HG02623 (cell line): ENCODE measurements at regions not wholly inside any gene's neighbourhood (a gene's known extent, or its start where the extent isn't known, plus 50 kb on each side); places are given as distances from the start of the nearest gene placed in this dataset.
"Not testable (repeated sequence)": the region's sequence is repeated elsewhere in the genome, so short reads cannot be mapped to it uniquely, and the experiment has no call there.

Experiments used
- ATAC-seq: cut with Tn5 transposase; IDR thresholded peaks from one replicate; pipeline ENCODE4 v1.9.1; 2021; ENCODE audit warnings: moderate library complexity; ENCODE audit not compliant: unreplicated experiment

DNA sequence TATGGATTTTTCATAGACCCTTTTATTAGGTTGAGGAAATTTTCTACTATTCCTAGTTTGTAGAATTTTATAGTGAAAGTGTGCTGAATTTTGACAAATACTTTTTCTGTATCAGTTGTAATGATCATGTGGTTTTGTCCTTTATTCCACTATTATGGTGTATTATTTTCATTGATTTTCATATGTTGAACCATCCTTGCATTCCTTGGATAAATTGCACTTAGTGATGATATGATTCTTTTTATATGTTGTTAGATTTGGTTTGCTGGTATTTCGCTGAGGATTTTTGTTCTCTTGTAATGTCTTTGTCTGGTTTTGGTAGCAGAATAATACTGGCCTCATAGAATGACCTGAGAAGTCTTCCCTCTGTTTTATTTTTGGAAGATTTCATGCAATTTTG, 140.6 kb upstream of the CDK6 start:
- no peak for ATAC-seq

DNA sequence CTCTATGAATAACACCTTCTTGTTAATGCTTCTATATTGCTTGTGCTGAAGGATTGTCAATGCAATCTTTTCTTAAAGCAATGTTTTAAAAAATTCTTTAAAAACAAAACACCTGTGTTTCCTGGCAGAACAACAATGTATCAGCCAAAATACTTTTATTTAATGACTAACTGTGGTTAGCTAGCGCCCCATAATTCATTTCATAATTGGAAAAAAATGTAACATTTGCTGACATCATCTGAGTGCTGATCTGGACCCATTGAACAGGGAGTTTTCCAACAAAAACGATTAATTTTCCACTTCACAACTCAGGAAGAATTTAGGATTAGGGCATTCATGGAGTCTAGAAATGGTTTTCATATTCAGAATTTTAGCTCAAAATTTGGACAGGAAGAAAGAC, 137.6 kb upstream of the CDK6 start:
- no peak for ATAC-seq

DNA sequence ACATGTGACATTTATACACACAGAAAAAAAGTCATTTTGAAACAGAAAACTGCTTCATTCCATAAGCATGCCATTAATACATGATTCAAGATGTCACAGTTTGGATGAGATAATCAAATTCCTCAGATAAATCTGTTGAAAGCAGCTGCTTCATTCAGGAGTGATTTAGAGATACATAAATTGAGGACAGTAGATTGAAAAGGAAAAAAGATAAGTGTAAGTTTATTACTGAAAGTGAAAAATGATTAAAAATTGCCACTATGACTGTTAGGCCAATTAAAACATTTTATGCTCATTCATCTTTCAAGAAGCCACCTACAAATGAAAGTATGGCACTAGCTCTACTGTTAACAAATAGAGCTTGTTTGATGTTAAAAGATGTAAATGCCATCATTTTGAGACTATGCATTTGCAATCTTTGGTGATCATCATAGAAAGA, 136.9 kb upstream of the CDK6 start:
- ATAC-seq, result no peak

DNA sequence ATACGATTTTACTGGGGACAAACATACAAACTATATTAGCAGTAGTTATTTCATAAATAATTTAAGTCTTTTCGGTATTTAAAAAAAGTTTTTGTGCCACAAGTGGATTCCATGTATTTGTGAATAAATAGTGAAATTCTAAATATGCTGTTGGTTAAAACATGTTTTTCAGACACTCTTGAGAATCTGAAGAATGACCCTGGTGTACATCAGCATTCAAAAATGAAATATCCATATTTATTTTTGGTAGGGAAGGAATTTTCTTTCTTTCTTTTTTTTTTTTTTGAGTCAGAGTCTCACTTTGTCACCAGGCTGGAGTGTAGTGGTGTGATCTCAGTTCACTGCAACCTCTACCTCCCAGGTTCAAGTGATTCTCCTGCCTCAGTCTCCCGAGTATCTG, 136.1 kb upstream of the CDK6 start:
- no peak for ATAC-seq

DNA sequence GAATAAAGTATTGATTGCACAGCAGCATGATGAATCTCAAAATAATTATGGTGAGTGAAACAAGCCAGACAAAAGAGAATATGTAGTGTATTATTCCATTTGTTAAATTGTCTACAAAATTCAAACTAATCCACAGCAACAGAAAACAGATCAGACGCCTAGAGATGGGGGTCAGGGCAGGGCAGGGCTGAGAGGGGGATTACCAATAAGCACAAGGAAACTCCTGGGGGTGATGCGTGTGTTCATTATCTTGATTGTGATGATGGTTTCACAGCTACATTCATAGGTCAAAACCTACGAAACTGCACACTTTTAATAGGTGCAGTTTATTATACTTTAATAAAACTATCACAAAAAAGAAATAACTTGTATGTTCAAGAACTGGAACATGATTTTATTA, 132.7 kb upstream of the CDK6 start:
- no peak for ATAC-seq

DNA sequence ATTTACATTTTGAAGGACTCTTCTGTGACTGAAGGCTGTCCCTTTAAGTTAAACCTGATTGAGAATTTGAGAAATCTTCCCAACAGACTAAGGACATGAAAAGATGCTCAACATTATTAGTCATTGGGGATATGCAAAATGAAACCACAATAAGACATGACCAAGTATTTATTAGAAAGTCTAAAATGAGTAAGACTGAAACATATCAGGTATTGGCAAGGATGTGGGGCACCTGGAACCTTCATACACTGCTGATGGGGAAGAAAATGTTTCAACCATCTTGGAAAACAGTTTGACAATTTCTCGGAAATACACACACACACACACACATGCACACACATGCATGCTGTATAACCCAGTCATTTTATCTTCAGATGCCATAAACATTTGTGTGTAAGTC, 132.1 kb upstream of the CDK6 start:
- ATAC-seq, result no peak

DNA sequence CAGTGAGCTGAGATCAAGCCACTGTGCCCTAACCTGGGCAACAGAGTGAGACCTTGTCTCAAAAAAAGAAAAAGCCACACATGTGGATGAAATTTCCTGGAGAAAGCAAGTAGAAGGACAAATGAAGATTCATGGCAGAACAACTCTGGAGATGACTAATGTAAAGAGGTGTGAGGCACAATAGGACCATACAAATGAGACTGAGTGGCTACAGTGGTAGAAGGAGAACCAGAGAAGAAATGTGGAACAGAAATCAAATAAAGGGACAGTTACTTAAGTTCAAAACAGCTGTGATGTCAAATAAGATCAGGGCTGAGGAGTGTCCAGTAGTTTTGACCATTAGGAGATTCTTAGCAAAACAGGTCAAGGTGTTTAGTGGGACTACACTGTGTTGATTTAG, 130.9 kb upstream of the CDK6 start:
- ATAC-seq, result no peak

DNA sequence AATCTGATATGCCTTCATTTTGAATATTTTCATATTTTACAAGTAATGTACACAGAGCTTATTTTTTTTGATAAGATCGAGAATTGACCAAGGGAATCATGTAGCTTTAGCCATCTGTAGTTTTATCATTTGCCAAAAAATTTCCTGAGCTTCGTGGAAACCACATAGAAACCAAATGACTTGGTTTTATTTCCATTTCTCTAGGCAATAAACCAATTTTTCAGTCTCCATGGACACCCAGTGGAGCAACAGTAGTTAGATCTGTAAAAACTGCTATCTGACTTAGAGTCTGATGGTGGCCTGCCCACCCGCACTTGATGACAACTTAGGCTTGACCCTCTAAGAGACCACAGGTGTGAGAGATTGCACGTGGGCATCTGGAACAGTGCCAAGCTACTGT, 127.8 kb upstream of the CDK6 start:
- no peak for ATAC-seq

DNA sequence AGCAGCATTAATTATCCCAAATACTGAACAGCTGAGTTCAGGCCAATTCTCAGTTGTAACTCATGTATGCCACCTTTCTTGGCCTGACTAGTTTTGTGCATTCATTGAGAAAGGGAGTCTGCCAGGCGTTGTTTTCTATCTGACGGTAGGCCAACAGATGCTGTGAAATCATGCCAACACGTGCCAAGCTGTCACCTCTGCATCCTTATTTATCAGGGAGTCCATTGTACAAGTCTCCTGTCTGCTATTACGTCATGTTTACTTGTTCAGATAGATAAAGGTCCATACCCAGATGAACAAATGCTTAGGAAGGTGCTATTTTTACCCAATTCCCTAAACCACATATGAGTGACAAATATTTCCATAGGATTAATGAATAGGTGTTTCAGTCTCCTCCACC, 127.2 kb upstream of the CDK6 start:
- no peak for ATAC-seq

DNA sequence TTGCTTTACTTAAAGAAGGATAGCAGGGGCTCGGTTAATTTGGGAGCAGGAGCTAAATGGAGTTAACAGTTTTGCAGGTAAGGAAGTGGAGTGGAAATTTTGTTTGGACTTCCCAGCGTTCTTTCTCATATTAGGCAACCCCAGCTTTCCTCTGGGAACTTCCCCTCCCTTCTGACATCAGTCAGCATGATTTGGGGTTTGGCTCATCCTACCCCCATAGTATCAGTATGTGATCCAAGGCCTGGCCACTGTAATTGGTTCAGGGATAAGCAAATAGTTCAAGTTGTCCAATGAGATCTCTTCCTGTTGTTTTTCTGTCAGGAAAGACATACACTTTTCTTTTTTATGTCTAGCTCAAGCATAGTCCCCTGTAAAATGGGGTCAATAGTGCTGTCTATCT, 125.6 kb upstream of the CDK6 start:
- ATAC-seq, result no peak

DNA sequence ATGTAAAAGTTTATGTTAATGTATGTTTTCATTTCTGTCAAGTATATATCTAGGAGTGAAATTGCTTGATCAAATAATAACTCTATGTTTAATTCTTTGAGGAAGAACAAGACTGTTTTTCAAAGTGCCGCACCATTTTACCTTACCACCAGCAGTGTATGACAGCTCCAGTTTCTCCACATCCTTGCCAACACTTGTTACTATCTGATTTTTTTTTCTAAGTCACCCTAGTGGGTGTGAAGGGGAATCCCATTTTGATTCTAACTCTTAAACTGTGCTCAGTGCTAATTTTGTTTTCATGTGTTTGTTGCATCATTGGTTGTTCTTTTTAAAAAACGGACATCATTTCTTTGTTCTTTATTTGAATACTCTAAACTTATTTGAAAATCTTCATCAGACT, 120.2 kb upstream of the CDK6 start:
- ATAC-seq, result no peak

DNA sequence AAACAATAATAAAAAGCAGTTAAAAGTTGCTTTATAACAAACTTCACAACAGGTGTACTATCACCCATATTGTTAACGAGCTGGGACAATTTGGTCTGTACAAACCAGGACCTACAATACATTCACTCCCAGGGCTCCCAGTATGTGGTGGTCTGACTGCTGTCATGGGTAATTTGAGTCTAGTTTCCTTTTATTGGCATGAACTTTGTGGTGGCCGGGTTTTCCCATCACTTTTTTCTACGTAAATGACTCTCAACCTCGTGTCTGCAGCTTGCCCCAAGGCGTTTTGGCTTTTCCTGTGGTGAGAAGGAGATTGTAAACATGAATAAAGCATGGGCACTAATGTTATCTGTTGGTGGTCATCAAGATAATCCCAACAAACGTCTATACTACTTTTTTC, 118.7 kb upstream of the CDK6 start:
- ATAC-seq, result no peak

DNA sequence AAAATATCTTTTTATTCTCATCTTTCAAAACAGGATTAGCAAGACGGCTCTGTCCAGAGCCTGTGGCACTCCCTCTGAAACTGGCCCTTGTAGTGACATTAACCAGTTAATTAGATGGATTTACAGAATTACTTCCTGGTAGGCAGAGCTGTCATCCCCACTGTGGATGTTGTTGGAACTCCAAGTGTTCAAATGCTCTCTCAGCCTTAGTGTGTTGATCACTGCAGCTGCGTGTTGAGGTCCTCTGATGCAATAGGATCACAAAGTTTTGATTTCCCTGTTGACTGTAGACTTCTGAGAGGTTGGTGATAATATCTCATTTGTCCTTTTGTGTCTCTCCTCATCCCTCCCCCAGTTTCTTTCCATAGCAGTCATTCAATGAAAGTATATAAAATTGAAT, 117.3 kb upstream of the CDK6 start:
- no peak for ATAC-seq

DNA sequence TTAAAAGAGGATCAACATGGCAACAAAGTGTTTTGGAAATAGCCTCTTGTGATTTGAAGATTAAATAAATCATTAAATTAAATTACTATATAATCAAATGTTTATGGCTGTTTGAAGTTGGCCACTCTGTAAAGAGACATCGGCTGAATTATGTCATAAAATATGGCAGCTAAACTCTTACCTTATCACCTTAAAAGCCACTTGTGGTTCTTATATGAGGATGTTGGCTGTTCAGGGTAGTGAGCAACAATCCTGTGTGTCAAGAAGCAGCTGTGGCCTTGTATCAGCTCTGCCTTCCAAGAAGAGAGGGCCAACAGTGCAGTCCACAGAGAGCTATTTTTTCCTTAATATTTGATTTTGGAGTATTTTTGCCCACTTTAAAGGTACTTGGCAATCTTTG, 113.4 kb upstream of the CDK6 start:
- no peak for ATAC-seq

DNA sequence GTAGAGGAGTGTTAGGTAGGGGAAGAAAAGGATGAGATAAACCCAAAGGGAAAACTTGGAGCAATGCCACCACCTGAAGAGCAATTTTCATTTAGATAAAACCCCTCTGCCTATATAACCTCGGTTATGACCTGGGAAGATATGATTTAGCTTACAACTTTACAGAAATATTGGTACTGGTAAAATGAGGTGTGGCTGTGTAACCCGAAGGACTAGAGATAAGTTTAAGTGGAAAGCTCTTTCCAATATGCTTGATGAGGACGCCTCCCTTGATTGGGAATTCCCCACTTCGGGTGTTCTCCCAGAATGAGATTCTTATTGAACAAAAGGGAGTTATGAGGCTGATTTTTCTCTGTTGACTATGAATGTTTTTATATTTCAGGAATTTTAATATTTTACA, 109.5 kb upstream of the CDK6 start:
- ATAC-seq, result no peak

DNA sequence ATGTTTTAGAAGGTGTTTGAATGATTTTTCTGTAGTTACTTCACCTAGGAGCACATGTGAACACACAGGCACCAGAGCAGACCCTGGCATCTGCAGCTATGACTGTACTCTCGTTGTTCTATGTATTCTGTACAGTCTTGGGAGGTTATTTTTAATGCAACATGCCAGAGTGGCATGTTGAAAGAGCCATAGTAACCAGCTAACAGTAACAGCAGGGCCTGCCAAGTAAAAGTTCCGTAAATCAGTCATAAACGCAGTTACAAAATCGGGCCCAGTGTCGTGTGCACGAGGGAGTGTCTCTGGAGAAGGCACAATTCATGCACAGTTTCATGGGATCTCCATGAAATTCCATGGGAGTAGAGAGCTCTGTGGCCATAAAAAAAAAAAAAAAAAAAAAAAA, 108.3 kb upstream of the CDK6 start:
- ATAC-seq, result no peak

DNA sequence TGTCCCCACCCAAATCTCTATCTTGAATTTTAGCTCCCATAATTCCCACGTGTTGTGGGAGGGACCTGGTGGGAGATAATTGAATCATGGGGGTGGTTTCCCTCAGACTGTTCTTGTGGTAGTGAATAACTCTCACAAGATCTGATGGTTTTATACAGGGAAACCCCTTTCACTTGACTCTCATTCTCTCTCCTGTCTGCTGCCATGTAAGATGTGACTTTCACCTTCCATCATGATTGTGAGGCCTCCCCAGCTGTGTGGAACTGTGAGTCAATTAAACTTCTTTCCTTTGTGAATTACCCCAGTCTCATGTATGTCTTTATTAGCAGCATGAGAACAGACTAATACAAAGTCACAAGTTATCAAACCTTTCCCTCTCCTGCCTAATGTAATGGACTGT, 106.3 kb upstream of the CDK6 start:
- not testable (repeated sequence) for ATAC-seq

DNA sequence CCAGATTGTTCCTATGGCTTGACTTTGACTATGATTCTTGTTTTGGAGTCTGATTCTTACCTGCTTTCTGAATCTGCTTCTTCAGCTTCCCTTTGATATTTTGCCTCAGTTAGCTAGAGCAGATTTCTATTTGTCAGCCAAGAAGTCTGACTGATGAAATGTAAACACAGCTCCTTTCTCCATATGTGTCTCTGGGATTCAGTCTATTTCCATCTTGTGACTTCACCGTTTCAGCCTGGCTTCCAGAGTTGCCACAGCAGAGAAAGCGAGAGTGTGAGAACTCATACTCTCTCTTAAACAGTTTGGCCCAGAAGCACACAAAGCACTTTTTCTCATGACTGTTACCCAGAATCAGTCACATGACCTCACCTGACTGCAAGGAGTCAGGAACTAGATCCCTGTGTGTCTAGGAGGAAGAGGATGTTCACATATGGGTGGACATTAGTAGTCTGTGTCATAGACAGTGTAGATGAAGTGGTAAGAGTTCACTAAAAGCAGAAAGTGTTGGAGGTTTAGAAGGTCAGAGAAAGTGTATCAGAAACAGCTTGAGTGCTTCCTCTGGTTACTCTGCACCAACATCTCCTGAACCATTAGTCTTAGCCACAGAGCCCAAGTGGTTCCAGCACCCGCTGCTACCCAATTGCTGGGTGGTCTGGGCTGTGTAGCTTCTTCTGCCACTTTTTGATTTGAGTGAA, 103.4 kb upstream of the CDK6 start:
- ATAC-seq, result no peak

DNA sequence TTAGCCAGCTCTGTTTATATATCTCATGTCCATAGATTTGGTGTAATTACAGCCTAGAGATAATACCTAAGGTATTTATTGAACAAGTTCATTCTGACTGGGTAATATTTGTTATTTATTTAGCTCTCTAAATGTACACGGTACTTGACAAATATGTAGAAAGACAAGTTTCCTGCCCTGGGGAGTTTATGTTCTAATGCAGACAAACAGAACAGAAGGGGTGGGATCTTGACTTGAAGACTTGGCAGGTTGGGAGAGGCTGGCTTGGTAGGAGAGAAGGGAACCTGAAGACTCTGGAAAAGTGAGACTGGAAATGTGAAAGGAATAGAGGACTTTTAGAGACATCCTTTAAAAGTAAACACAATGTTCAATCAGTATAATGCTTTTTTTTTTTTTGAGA, 97.7 kb upstream of the CDK6 start:
- ATAC-seq, result no peak

DNA sequence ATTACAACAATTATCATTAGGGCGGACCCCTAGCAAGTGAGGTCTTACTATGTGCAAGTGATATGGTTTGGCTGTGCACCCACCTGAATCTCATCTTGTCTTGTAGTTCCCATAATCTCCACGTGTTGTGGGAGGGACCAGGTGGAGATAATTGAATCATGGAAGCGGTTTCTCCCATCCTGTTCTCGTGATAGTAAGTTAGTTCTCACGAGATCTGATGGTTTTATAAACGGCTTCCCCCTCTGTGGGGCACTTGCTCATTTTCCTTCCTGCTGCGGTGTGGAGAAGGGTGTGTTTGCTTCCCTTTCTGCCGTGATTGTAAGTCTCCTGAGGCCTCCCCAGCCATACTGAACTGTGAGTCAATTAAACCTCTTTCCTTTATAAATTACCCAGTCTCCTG, 96.1 kb upstream of the CDK6 start:
- no peak for ATAC-seq

DNA sequence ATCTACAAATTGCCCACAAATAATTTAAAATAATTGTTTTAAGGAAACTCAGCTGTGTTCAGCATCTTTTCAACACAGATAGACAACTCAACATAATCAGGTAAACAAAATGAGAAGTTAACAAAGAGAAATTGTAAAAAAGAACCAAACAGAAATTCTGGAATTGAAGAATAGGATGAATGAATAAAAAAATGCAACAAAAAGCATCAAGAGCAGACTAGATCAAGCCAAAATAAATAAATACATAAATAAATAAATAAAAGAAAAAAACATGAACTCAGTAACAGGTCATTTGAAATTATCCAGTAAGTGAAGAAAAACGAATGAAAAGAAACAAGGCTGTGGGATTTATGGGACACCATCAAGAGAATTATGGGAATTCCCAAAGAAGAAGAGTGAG, 94.0 kb upstream of the CDK6 start:
- ATAC-seq, result no peak

DNA sequence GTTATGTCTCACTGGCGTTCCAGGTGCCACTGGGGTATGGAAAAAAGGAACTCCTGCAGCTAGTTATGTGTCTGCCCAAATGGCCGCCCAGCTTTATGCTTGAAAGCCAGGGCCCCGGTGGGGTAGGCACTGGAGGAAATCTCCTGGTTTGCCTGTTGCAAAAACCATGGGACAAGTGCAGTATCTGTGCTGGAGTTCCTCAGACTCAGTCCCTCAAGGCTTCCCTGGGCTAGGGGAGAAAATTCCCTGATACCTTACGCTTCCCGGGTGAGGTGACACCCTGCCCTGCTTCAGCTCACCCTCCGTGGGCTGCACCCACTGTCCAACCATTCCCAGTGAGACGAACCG, 90.3 kb upstream of the CDK6 start:
- no peak for ATAC-seq

DNA sequence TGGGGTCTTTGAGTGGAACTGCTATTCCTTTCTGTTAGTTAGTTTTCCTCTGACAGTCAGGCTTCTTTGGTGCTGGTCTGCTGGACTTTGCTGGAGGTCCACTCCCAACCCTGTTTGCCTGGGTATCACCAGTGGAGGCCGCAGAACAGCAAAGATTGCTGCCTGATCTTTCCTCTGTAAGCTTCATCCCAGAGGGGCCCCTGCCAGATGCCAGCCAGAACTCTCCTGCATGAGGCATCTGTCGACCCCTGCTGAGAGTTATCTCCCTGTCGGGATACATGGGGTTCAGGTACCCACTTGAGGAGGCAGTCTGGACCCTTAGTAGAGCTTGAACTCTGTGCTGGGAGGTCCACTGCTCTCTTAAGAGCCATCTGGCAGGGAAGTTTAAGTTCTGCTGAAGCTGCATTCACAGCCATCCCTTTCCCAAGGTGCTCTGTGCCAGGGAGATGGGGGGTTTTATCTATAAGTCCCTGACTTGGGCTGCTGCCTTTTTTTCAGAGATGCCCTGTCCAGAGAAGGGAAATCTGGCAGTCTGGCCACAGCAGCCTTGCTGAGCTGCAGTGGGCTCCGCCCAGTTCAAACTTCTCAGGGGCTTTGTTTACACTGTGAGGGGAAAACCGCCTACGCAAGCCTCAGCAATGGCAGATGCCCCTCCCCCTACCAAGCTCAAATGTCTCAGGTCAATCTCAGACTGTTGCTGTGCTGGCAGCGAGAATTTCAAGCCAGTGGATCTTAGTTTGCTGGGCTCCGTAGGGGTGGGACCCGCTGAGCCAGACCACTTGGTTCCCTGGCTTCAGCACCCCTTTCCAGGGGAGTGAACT, 89.7 kb upstream of the CDK6 start:
- no peak for ATAC-seq
